Endothelial cell of umbilical vein (primary cell): ENCODE measurements at regions not wholly inside any gene's neighbourhood (a gene's known extent, or its start where the extent isn't known, plus 50 kb on each side); places are given as distances from the start of the nearest gene placed in this dataset.

Experiments
- BruUV-seq: library from RNA; stranded (reverse); fragments of 400-500 nt; replicated peaks from 2 replicates; lab custom pipeline; 2021; lab: Mats Ljungman, UMichigan
- CTCF ChIA-PET: fragments of 300-600, 350-600 bp; sonication (Branson Sonifier 250); formaldehyde crosslinking; loops from one replicate; lab custom pipeline; 2021; ENCODE audit warnings: antibody characterized with exemption, inconsistent platforms; lab: Charles Lee
- POLR2A ChIA-PET: fragments of 300-600, 350-600 bp; sonication (Branson Sonifier 250); formaldehyde crosslinking; loops from one replicate; lab custom pipeline; 2021; ENCODE audit warnings: antibody characterized with exemption, inconsistent platforms; lab: Charles Lee
- DNase-seq: peaks from one replicate; pipeline ENCODE4 v3.0.0-alpha.2; 2011; ENCODE audit warnings: low read depth, low spot score
- FAIRE-seq: peaks from 2 replicates; lab custom pipeline; 2011; peaks lifted over from hg19 to GRCh38; lab: Jason Lieb, UNC
- H2AFZ ChIP-seq: 2 replicates; pipeline ENCODE4 v1.6.0; 2012; ENCODE audit warnings: low read depth, low read length, control low read depth, inconsistent platforms
- H3K27ac ChIP-seq: 2 replicates; pipeline ENCODE4 v1.5.1; 2011; ENCODE audit warnings: low read depth, mild to moderate bottlenecking, control low read depth, low read length, moderate library complexity; ENCODE audit not compliant: insufficient read depth
- H3K27me3 ChIP-seq, 2 experiments: 2 replicates each; pipeline versions ENCODE4 v1.6.0 to v1.6.1; 2011; ENCODE audit warnings: low read length in 2 of 2, mixed read lengths in 1 of 2; ENCODE audit not compliant: control insufficient read depth in 2 of 2, insufficient read depth in 2 of 2
- H3K36me3 ChIP-seq, 2 experiments: 2 replicates in 1 of 2; 3 replicates in 1 of 2; pipeline ENCODE4 v1.5.1; 2011; ENCODE audit warnings: low read length in 2 of 2, mild to moderate bottlenecking in 1 of 2, moderate library complexity in 1 of 2; ENCODE audit not compliant: control insufficient read depth in 2 of 2, insufficient read depth in 2 of 2; ENCODE audit errors: extremely low read depth in 1 of 2
- H3K4me1 ChIP-seq: 3 replicates; pipeline ENCODE4 v1.5.1; 2011; ENCODE audit warnings: mild to moderate bottlenecking, low read length; ENCODE audit not compliant: control insufficient read depth, insufficient read depth; ENCODE audit errors: extremely low read depth
- H3K4me2 ChIP-seq: 2 replicates; pipeline ENCODE4 v1.6.1; 2011; ENCODE audit warnings: low read length, control low read depth, mixed read lengths; ENCODE audit not compliant: insufficient read depth
- H3K4me3 ChIP-seq, 3 experiments: fragments of 200-600 bp in 1 of 3; sonication (generic), shearing (Covaris generic) in 1 of 3; replicated peaks in 1 of 3; 2 replicates each; pipeline ENCODE4 v1.5.1; 2011 to 2016; ENCODE audit warnings: control low read depth in 3 of 3, low read length in 3 of 3, mild to moderate bottlenecking in 2 of 3, inconsistent platforms in 1 of 3, low read depth in 1 of 3, moderate library complexity in 1 of 3; ENCODE audit not compliant: insufficient read depth in 1 of 3
- H3K79me2 ChIP-seq: 2 replicates; pipeline ENCODE4 v1.6.0; 2012; ENCODE audit warnings: low read length, inconsistent platforms; ENCODE audit not compliant: control insufficient read depth, insufficient read depth
- H3K9ac ChIP-seq: replicated peaks from 2 replicates; pipeline ENCODE3; 2011; ENCODE audit warnings: low read length, control low read depth; ENCODE audit not compliant: insufficient read depth; ENCODE audit errors: extremely low read depth
- H3K9me1 ChIP-seq: replicated peaks from 3 replicates; pipeline ENCODE4 v1.6.0; 2011; ENCODE audit warnings: mild to moderate bottlenecking, low read length; ENCODE audit not compliant: control insufficient read depth, insufficient read depth; ENCODE audit errors: extremely low read depth
- H3K9me3 ChIP-seq: replicated peaks from 2 replicates; pipeline ENCODE4 v1.5.1; 2012; ENCODE audit warnings: low read length, inconsistent platforms; ENCODE audit not compliant: control insufficient read depth, insufficient read depth
- H4K20me1 ChIP-seq: replicated peaks from 2 replicates; pipeline ENCODE3; 2011; ENCODE audit warnings: mild to moderate bottlenecking, low read length; ENCODE audit not compliant: control insufficient read depth, insufficient read depth; ENCODE audit errors: extremely low read depth
- EZH2 ChIP-seq: IDR thresholded peaks from 2 replicates; pipeline ENCODE4 v1.6.1; 2012; ENCODE audit warnings: borderline replicate concordance, low read depth, mild to moderate bottlenecking, moderate library complexity, low read length, inconsistent platforms; ENCODE audit not compliant: severe bottlenecking
- FOS ChIP-seq: IDR thresholded peaks from 2 replicates; pipeline ENCODE4 v1.6.1; 2011; ENCODE audit warnings: mild to moderate bottlenecking, low read length, moderate library complexity, borderline replicate concordance; ENCODE audit not compliant: insufficient read depth
- GATA2 ChIP-seq: IDR thresholded peaks from 2 replicates; pipeline ENCODE4 v1.7.0; 2011; ENCODE audit warnings: low read depth, mild to moderate bottlenecking, moderate library complexity, mixed read lengths, low read length; ENCODE audit not compliant: insufficient read length, insufficient read depth
- JUN ChIP-seq: IDR thresholded peaks from 2 replicates; pipeline ENCODE4 v1.6.1; 2011; ENCODE audit warnings: borderline replicate concordance, low read depth; ENCODE audit not compliant: insufficient read length, insufficient read depth
- MYC ChIP-seq: IDR thresholded peaks from one replicate; pipeline ENCODE4 v1.6.1; 2011; ENCODE audit warnings: mild to moderate bottlenecking, low read depth, low read length
- POLR2A ChIP-seq: IDR thresholded peaks from 2 replicates; pipeline ENCODE4 v1.6.1; 2012; ENCODE audit warnings: low read depth, mild to moderate bottlenecking, control low read depth, low read length
- POLR2AphosphoS5 ChIP-seq: IDR thresholded peaks from 2 replicates; pipeline ENCODE4 v1.6.1; 2012; ENCODE audit warnings: low read depth, mild to moderate bottlenecking, control low read depth, low read length, moderate library complexity; ENCODE audit not compliant: insufficient read depth
- dilution Hi-C: fragments of 300-500 bp; cut with MboI; formaldehyde crosslinking; loops from one replicate; pipeline ENCODE4 v1.15.0; 2019; ENCODE audit warnings: low sequenced_read_pairs; ENCODE audit not compliant: extremely low pct_ligation_motif_present
- intact Hi-C: fragments of 100-400 bp; cut with micrococcal nuclease; formaldehyde crosslinking; loops from one replicate; pipeline ENCODE4 v1.10.0; 2022
- TF ChIP-seq, protein P1 (sequence below): IDR thresholded peaks from 2 replicates; pipeline ENCODE4 v1.6.1; 2011; ENCODE audit not compliant: insufficient read depth, insufficient read length
- TF ChIP-seq, protein P2 (sequence below), 2 donors: IDR thresholded peaks; 1 replicate in 1 of 2; 2 replicates in 1 of 2; pipeline ENCODE4 v1.5.1; 2011; ENCODE audit warnings: low read length in 2 of 2, mild to moderate bottlenecking in 2 of 2, moderate library complexity in 2 of 2, control low read depth in 1 of 2, inconsistent platforms in 1 of 2, low read depth in 1 of 2; ENCODE audit not compliant: insufficient read depth in 1 of 2; ENCODE audit errors: extremely low read depth in 1 of 2

DNA sequence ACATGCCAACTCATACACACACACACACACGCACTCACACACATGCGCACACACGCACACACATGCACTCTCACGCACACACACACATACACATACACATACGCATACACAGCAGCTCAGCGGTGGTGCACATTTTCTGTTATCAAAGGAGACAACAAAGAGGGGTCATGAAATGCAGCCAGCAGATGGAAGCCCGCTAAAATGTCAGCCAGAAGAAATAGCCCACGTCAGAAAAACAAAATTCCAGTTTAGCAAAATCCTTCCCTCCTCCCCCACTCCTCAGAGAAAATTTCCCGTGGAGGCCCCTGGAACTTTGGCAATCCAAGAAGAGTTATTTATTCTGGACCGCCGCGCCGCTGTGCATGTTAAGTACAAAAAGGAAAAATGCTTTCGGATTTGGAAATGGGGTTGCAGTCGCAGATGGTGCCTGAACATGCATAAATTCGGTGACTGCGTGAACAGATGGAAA is 114.6 kb upstream of the VSTM2B start:
- Histone ChIP-seq H3K4me1 (no peaks in the 10 kb centered on the region), H3K9me3 (no peaks in the 10 kb centered on the region), H3K79me2 (no peaks in the 10 kb centered on the region), H3K27me3 (no peaks in the 10 kb centered on the region), H3K27ac (no peak overlapping the region), H4K20me1 (no peaks in the 10 kb centered on the region), H2AFZ (no peak overlapping the region), H3K4me2 (no peak overlapping the region), H3K36me3 (no peaks in the 10 kb centered on the region), H3K9me1 (no peaks in the 10 kb centered on the region), H3K4me3 (no peak overlapping the region), H3K9ac (no peak overlapping the region)
- BruUV-seq, result no TSS peak
- intact Hi-C loops, result no loop called here
- dilution Hi-C loops, result no loop called here
- ChIA-PET POLR2A (no interaction called here), CTCF (no interaction called here)
- no peak for DNase-seq
- TF ChIP-seq, protein P1, sequence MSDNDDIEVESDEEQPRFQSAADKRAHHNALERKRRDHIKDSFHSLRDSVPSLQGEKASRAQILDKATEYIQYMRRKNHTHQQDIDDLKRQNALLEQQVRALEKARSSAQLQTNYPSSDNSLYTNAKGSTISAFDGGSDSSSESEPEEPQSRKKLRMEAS, result no peak
- TF ChIP-seq EZH2 (no peak), POLR2A (no peak)
- FAIRE-seq, result no peak

DNA sequence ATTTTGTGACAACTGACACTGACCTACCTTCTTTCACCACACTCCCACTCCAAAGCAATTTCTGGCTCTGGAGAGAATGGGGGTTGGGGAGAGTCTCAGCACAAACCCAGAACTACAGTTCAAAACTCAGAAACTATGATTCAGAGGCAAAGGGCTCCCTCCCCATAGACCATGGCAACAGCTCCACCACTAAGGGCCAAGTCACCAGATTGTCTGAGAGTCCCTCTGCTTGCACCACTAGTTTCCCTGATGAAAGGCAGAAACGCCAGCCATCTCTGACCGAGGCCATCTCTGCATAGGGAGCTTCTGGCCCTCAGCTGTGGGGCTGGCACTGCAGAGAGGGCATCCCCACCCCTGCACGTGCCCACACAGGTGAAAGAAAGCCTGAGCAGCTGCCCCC is 112.4 kb upstream of the VSTM2B start:
- POLR2A ChIA-PET, result no interaction called here

More for the DNA sequence above, 112.4 kb upstream of the VSTM2B start:
- Histone ChIP-seq H3K4me2 (no peak overlapping the region), H3K4me3 (no peak overlapping the region), H3K36me3 (no peaks in the 10 kb centered on the region), H3K79me2 (no peaks in the 10 kb centered on the region), H3K27me3 (no peaks in the 10 kb centered on the region), H4K20me1 (no peaks in the 10 kb centered on the region), H3K9ac (no peak overlapping the region), H3K27ac (no peak overlapping the region), H3K4me1 (no peaks in the 10 kb centered on the region), H2AFZ (no peak overlapping the region), H3K9me1 (no peaks in the 10 kb centered on the region), H3K9me3 (peaks cover 2% of the 10 kb centered on the region)
- no TSS peak for BruUV-seq
- DNase-seq (no peak), FAIRE-seq (no peak)
- TF ChIP-seq JUN, result no peak
- TF ChIP-seq, protein P2, sequence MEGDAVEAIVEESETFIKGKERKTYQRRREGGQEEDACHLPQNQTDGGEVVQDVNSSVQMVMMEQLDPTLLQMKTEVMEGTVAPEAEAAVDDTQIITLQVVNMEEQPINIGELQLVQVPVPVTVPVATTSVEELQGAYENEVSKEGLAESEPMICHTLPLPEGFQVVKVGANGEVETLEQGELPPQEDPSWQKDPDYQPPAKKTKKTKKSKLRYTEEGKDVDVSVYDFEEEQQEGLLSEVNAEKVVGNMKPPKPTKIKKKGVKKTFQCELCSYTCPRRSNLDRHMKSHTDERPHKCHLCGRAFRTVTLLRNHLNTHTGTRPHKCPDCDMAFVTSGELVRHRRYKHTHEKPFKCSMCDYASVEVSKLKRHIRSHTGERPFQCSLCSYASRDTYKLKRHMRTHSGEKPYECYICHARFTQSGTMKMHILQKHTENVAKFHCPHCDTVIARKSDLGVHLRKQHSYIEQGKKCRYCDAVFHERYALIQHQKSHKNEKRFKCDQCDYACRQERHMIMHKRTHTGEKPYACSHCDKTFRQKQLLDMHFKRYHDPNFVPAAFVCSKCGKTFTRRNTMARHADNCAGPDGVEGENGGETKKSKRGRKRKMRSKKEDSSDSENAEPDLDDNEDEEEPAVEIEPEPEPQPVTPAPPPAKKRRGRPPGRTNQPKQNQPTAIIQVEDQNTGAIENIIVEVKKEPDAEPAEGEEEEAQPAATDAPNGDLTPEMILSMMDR (IDR thresholded peaks at IDR 0.05; ENCODE audit: extremely low read depth in 1 of 2, insufficient read depth in 1 of 2, low read depth in 1 of 2, low read length in 2 of 2), result no peak
- no peak for TF ChIP-seq POLR2A
- TF ChIP-seq, protein P1, result no peak
- TF ChIP-seq FOS, result no peak
- TF ChIP-seq GATA2, result no peak
- TF ChIP-seq MYC, result no peak
- TF ChIP-seq EZH2, result no peak
- TF ChIP-seq POLR2AphosphoS5, result no peak
- intact Hi-C loops (no loop called here), dilution Hi-C loops (no loop called here)
- CTCF ChIA-PET, result no interaction called here
